ENCODE measurements at regions not wholly inside any gene's neighbourhood (a gene's known extent, or its start where the extent isn't known, plus 50 kb on each side); places are given as distances from the start of the nearest gene placed in this dataset.

DNA sequence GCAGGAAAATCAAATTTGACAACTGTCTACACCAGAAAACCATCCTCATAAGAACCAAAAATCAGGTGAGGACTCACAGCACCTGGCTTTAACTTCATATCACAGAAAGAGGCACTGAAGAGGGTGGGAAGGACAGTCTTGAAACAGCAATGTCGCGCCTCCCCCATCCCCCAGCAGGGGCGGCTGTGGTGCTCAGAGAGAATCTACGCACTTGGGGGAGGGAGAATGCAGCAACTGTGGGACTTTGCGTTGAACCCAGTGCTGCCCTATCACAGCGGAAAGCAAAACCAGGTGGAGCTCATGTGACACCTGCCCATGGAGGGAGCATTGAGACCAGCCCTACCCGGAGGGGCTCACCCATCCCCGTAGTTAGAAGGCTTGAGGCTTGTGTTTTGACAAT lies 191.8 kb downstream of the MSX2 start:
- intact Hi-C loops (cut with DNase I), result no loop called here
- Histone ChIP-seq H3K4me3 (no peak overlapping the region), H3K27me3 (no peaks in the 10 kb centered on the region), H3K27ac (no peak overlapping the region), H3K36me3 (no peaks in the 10 kb centered on the region), H3K4me1 (no peaks in the 10 kb centered on the region), H3K9me3 (no peaks in the 10 kb centered on the region)
- whole genome bisulfite sequencing, 2 donors, result 81 to 91% methylated on average over 8 of the region's 8 CpGs
- TF ChIP-seq EP300 (IDR thresholded peaks at IDR 0.05) (no peak), POLR2AphosphoS5 (IDR thresholded peaks at IDR 0.05) (no peak)
- DNase-seq, result no peak

DNA sequence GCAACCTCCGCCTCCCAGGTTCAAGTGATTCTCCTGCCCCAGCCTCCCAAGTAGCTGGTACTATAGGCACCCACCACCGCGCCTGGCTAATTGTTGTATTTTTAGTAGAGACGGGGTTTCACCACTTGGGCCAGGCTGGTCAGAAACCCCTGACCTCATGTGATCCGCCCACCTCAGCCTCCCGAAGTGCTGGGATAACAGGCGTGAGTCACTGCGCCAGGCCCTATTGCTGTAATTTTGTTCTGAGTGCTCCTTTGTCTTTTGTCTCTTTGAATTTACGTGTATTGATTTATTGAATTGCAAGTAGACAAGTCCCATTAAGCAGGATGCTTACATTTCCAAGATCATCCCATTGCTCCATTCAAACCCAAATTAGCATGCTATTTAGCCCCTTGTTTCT lies 186.7 kb downstream of the MSX2 start:
- Histone ChIP-seq H3K9me3 (no peaks in the 10 kb centered on the region), H3K4me1 (peaks cover 0 to 2% (median 0%) of the 10 kb centered on the region in 4 donors), H3K36me3 (no peaks in the 10 kb centered on the region), H3K27me3 (peaks cover 0 to 3% (median 0%) of the 10 kb centered on the region in 3 donors), H3K4me3 (no peak overlapping the region), H3K27ac (no peak overlapping the region)
- no peak for DNase-seq
- intact Hi-C loops (cut with DNase I), result loop anchor here (2.0 kb wide), 1 partner anchor 26 kb away; no protein-coding TSS in a partner anchor
- TF ChIP-seq POLR2A (IDR thresholded peaks at IDR 0.05), result no peak
- TF ChIP-seq POLR2AphosphoS5 (IDR thresholded peaks at IDR 0.05), result no peak
- TF ChIP-seq, protein P1, sequence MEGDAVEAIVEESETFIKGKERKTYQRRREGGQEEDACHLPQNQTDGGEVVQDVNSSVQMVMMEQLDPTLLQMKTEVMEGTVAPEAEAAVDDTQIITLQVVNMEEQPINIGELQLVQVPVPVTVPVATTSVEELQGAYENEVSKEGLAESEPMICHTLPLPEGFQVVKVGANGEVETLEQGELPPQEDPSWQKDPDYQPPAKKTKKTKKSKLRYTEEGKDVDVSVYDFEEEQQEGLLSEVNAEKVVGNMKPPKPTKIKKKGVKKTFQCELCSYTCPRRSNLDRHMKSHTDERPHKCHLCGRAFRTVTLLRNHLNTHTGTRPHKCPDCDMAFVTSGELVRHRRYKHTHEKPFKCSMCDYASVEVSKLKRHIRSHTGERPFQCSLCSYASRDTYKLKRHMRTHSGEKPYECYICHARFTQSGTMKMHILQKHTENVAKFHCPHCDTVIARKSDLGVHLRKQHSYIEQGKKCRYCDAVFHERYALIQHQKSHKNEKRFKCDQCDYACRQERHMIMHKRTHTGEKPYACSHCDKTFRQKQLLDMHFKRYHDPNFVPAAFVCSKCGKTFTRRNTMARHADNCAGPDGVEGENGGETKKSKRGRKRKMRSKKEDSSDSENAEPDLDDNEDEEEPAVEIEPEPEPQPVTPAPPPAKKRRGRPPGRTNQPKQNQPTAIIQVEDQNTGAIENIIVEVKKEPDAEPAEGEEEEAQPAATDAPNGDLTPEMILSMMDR (IDR thresholded peaks at IDR 0.05), result no peak
- no peak for TF ChIP-seq EP300 (IDR thresholded peaks at IDR 0.05)
- WGBS, 2 donors, result 81 to 83% methylated on average over 9 of the region's 9 CpGs

GRCh38 chr5:174910245-174910737 lies 185.9 kb downstream of the MSX2 start:
- no peak for TF ChIP-seq POLR2AphosphoS5 (IDR thresholded peaks at IDR 0.05)
- TF ChIP-seq, protein P1 (IDR thresholded peaks at IDR 0.05), result peak; percentile 17 to 84 (median 69)
- no peaks in the 10 kb centered on the region for H3K36me3 ChIP-seq
- H3K4me1 ChIP-seq, result peaks cover 0 to 2% (median 0%) of the 10 kb centered on the region in 4 donors
- WGBS, 2 donors, result 3% methylated on average over 17 of the region's 17 CpGs
- intact Hi-C loops (cut with DNase I), result loop anchor here (2.0 kb wide), 1 partner anchor 27 kb away; no protein-coding TSS in a partner anchor
- H3K27me3 ChIP-seq, result peaks cover 0 to 3% (median 0%) of the 10 kb centered on the region in 3 donors
- DNase-seq, result peak; percentile 76
- H3K4me3 ChIP-seq, result peak overlapping the region in 1 of 4 donors; percentile 1
- H3K9me3 ChIP-seq, result no peaks in the 10 kb centered on the region
- H3K27ac ChIP-seq, result no peak overlapping the region

DNA sequence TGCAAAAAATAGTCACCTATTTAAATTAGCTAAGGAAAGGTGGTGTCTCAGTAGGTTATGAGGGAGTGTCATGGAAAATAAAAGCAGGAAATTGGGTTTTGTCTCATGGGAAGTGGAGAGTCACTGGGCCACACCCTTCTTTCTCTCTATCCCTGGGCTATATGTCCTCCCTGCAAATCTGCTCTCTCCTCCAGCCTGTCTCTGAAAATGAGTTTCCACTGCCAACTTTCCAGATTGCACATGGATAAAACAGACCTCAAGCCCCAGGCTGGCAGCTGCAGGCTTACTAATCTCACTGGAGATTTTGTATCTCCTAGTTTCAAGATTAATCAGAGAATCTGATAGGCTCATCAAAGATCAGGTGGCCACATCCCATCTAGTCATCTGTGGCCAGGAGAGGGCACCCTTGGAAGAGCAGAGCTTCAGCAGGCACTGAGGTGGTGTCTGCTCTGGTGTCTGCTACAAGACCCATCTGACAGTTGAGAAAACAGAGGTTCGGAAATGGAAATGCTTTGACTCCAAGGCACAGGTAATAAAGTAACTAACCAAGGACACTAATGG lies 178.9 kb downstream of the MSX2 start:
- H3K4me3 ChIP-seq, result no peak overlapping the region
- H3K4me1 ChIP-seq, result no peaks in the 10 kb centered on the region
- no peak for TF ChIP-seq POLR2A (IDR thresholded peaks at IDR 0.05)
- TF ChIP-seq, protein P1 (IDR thresholded peaks at IDR 0.05), result no peak
- no peak for TF ChIP-seq POLR2AphosphoS5 (IDR thresholded peaks at IDR 0.05)
- TF ChIP-seq EP300 (IDR thresholded peaks at IDR 0.05), result no peak
- H3K27me3 ChIP-seq, result peaks cover 0 to 6% (median 0%) of the 10 kb centered on the region in 3 donors
- 86 to 96% methylated on average over 1 of the region's 1 CpG for WGBS, 2 donors
- DNase-seq, result no peak
- no peaks in the 10 kb centered on the region for H3K9me3 ChIP-seq
- H3K27ac ChIP-seq, result no peak overlapping the region
- no peaks in the 10 kb centered on the region for H3K36me3 ChIP-seq
- intact Hi-C loops (cut with DNase I), result no loop called here

DNA sequence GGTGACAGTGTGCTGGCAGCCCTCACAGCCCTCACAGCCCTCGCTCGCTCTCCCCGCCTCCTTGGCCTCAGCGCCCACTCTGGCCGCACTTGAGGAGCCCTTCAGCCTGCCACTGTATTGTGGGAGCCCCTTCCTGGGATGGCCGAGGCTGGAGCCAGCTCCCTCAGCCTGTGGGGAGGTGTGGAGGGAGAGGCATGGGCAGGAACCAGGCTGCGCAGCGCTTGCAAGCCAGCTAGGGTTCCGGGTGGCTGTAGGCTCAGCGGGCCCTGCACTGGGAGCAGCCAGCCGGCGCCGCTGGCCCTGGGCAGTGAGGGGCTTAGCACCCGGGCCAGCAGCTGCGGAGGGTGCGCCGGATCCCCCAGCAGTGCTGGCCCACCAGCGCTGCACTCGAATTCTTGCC lies 177.0 kb downstream of the MSX2 start:
- TF ChIP-seq POLR2A (IDR thresholded peaks at IDR 0.05) (no peak), EP300 (IDR thresholded peaks at IDR 0.05) (no peak), POLR2AphosphoS5 (IDR thresholded peaks at IDR 0.05) (no peak)
- TF ChIP-seq, protein P1 (IDR thresholded peaks at IDR 0.05), result no peak
- H3K4me1 ChIP-seq, result no peaks in the 10 kb centered on the region
- intact Hi-C loops (cut with DNase I), result no loop called here
- H3K27ac ChIP-seq, result no peak overlapping the region
- no peak overlapping the region for H3K4me3 ChIP-seq
- H3K36me3 ChIP-seq, result no peaks in the 10 kb centered on the region
- 94 to 96% methylated on average over 19 of the region's 19 CpGs for WGBS, 2 donors
- DNase-seq, result no peak
- H3K9me3 ChIP-seq, result no peaks in the 10 kb centered on the region
- peaks cover 0 to 6% (median 0%) of the 10 kb centered on the region in 3 donors for H3K27me3 ChIP-seq

All from sigmoid colon (tissue), 6 donors.